HG03159 (cell line): ENCODE measurements at regions not wholly inside any gene's neighbourhood (a gene's known extent, or its start where the extent isn't known, plus 50 kb on each side); places are given as distances from the start of the nearest gene placed in this dataset.

ENCODE experiments used
- ATAC-seq: cut with Tn5 transposase; IDR thresholded peaks from one replicate; pipeline ENCODE4 v1.9.1; 2021; ENCODE audit warnings: mild to moderate bottlenecking, moderate library complexity; ENCODE audit not compliant: unreplicated experiment

- ATAC-seq = no peak
These were observed 84.5 kb upstream of the MYCN start for GRCh38 chr2:15855766-15856260.

- no peak for ATAC-seq
These were observed 84.0 kb upstream of the MYCN start for GRCh38 chr2:15856318-15856717.

GRCh38 chr2:15858466-15858865 lies 81.9 kb upstream of the MYCN start:
- no peak for ATAC-seq

- ATAC-seq = no peak
These were observed 80.2 kb upstream of the MYCN start for GRCh38 chr2:15860051-15860663.

GRCh38 chr2:15860760-15861159 lies 79.6 kb upstream of the MYCN start:
- ATAC-seq = no peak

GRCh38 chr2:15861172-15861822 lies 79.1 kb upstream of the MYCN start:
- no peak for ATAC-seq

GRCh38 chr2:15861898-15862297 lies 78.5 kb upstream of the MYCN start:
- no peak for ATAC-seq

GRCh38 chr2:15863089-15863488 lies 77.3 kb upstream of the MYCN start:
- ATAC-seq = no peak

- ATAC-seq = no peak
These were observed 76.7 kb upstream of the MYCN start for GRCh38 chr2:15863494-15864175.

- ATAC-seq = no peak
These were observed 76.1 kb upstream of the MYCN start for GRCh38 chr2:15864176-15864769.

- no peak for ATAC-seq
These were observed 74.4 kb upstream of the MYCN start for GRCh38 chr2:15865923-15866322.

- no peak for ATAC-seq
These were observed 73.7 kb upstream of the MYCN start for GRCh38 chr2:15866563-15867193.

GRCh38 chr2:15867194-15868171 lies 72.9 kb upstream of the MYCN start:
- ATAC-seq = no peak

GRCh38 chr2:15868186-15868585 lies 72.2 kb upstream of the MYCN start:
- no peak for ATAC-seq

GRCh38 chr2:15868704-15869103 lies 71.6 kb upstream of the MYCN start:
- no peak for ATAC-seq

GRCh38 chr2:15869396-15869795 lies 71.0 kb upstream of the MYCN start:
- no peak for ATAC-seq

- ATAC-seq = no peak
These were observed 70.5 kb upstream of the MYCN start for GRCh38 chr2:15869871-15870270.

- ATAC-seq = no peak
These were observed 69.8 kb upstream of the MYCN start for GRCh38 chr2:15870565-15870964.

GRCh38 chr2:15871239-15871783 lies 69.0 kb upstream of the MYCN start:
- no peak for ATAC-seq

- no peak for ATAC-seq
These were observed 67.5 kb upstream of the MYCN start for GRCh38 chr2:15872854-15873253.
